Esophagus (tissue), 2 donors: ENCODE measurements at regions not wholly inside any gene's neighbourhood (a gene's known extent, or its start where the extent isn't known, plus 50 kb on each side); places are given as distances from the start of the nearest gene placed in this dataset.

Experiments
- H3K27ac ChIP-seq, 2 donors: one replicate each; pipeline ENCODE4 v1.5.1; 2013; ENCODE audit warnings: low read depth in 2 of 2, mild to moderate bottlenecking in 2 of 2, inconsistent platforms in 1 of 2, low read length in 1 of 2, moderate library complexity in 1 of 2
- H3K27me3 ChIP-seq, 2 donors: one replicate each; pipeline ENCODE4 v1.6.1; 2013; ENCODE audit warnings: low read length in 2 of 2, control low read depth in 1 of 2, mild to moderate bottlenecking in 1 of 2; ENCODE audit not compliant: insufficient read depth in 2 of 2, control insufficient read depth in 1 of 2
- H3K36me3 ChIP-seq, 2 donors: one replicate each; pipeline ENCODE4 v1.6.1; 2013; ENCODE audit warnings: low read length in 1 of 2; ENCODE audit not compliant: control insufficient read depth in 2 of 2, insufficient read depth in 2 of 2
- H3K4me1 ChIP-seq, 2 donors: one replicate each; pipeline ENCODE4 v1.6.1; 2013; ENCODE audit warnings: low read length in 1 of 2; ENCODE audit not compliant: control insufficient read depth in 2 of 2, insufficient read depth in 2 of 2
- H3K4me3 ChIP-seq, 2 donors: one replicate each; pipeline ENCODE4 v1.5.1; 2013; ENCODE audit warnings: low read length in 2 of 2, mild to moderate bottlenecking in 2 of 2, low read depth in 1 of 2, moderate library complexity in 1 of 2
- H3K9me3 ChIP-seq, 2 donors: one replicate each; pipeline ENCODE4 v1.6.1; 2013; ENCODE audit warnings: mild to moderate bottlenecking in 2 of 2, low read depth in 1 of 2, low read length in 1 of 2, moderate library complexity in 1 of 2; ENCODE audit not compliant: control insufficient read depth in 2 of 2, insufficient read depth in 1 of 2
- WGBS, 2 donors: extraction: QIAGEN DNeasy Blood & Tissue Kit; methylation state at CpG; one replicate each; pipeline ENCODE4 v1.1.7; 2013; 5-methylcytosine and 5-hydroxymethylcytosine counted together
- donor health status: healthy with polysubstance abuse.
- donor health status: Bipolar disorder and iron deficiency.

- Histone ChIP-seq H3K4me3 (no peak overlapping the region), H3K36me3 (no peaks in the 10 kb centered on the region), H3K9me3 (no peaks in the 10 kb centered on the region), H3K27me3 (no peaks in the 10 kb centered on the region), H3K4me1 (no peaks in the 10 kb centered on the region), H3K27ac (no peak overlapping the region)
- 44 to 46% methylated on average over 1 of the region's 1 CpG for WGBS, 2 donors
These were observed 155.6 kb upstream of the VLDLR start for GRCh38 chr9:2465921-2466460.

GRCh38 chr9:2466703-2467102 lies 154.9 kb upstream of the VLDLR start:
- Histone ChIP-seq H3K27me3 (no peaks in the 10 kb centered on the region), H3K9me3 (no peaks in the 10 kb centered on the region), H3K27ac (no peak overlapping the region), H3K36me3 (no peaks in the 10 kb centered on the region), H3K4me1 (no peaks in the 10 kb centered on the region), H3K4me3 (no peak overlapping the region)
- 62 to 66% methylated on average over 6 of the region's 6 CpGs for WGBS, 2 donors

- Histone ChIP-seq H3K4me3 (no peak overlapping the region), H3K36me3 (no peaks in the 10 kb centered on the region), H3K27me3 (no peaks in the 10 kb centered on the region), H3K9me3 (no peaks in the 10 kb centered on the region), H3K27ac (no peak overlapping the region), H3K4me1 (no peaks in the 10 kb centered on the region)
- WGBS, 2 donors = 47 to 59% methylated on average over 6 of the region's 6 CpGs
These were observed 151.8 kb upstream of the VLDLR start for GRCh38 chr9:2469681-2470221.

DNA sequence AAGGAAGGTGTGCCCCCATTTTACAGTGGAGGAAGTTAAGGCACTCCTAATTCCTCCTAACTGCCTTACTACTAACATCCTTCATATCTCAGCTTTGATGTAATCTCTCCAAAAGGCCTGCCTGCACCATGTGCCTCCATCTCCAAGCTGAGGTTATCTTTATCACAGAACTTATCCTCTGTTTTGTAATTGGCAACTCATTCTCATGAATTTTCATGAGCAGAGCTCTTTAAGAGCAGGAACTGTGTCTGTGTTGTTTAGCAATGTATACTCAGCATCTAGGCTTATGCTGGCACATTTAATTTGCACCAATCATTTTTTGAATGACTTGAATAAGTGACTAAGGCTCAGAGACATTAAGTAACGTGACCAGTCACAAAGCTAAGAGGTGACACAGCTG lies 147.9 kb upstream of the VLDLR start:
- no peaks in the 10 kb centered on the region for H3K27me3 ChIP-seq
- 78 to 81% methylated on average over 1 of the region's 1 CpG for WGBS, 2 donors
- no peak overlapping the region for H3K4me3 ChIP-seq

GRCh38 chr9:2477755-2478154 lies 143.8 kb upstream of the VLDLR start:
- H3K36me3 ChIP-seq = no peaks in the 10 kb centered on the region
- H3K9me3 ChIP-seq = no peaks in the 10 kb centered on the region
- H3K27ac ChIP-seq = no peak overlapping the region
- 33 to 38% methylated on average over 1 of the region's 1 CpG for WGBS, 2 donors
- no peaks in the 10 kb centered on the region for H3K4me1 ChIP-seq
- H3K27me3 ChIP-seq = no peaks in the 10 kb centered on the region
- H3K4me3 ChIP-seq = no peak overlapping the region

More for the DNA sequence above, 147.9 kb upstream of the VLDLR start:
- Histone ChIP-seq H3K4me1 (no peaks in the 10 kb centered on the region), H3K9me3 (no peaks in the 10 kb centered on the region), H3K27ac (no peak overlapping the region), H3K36me3 (no peaks in the 10 kb centered on the region)

DNA sequence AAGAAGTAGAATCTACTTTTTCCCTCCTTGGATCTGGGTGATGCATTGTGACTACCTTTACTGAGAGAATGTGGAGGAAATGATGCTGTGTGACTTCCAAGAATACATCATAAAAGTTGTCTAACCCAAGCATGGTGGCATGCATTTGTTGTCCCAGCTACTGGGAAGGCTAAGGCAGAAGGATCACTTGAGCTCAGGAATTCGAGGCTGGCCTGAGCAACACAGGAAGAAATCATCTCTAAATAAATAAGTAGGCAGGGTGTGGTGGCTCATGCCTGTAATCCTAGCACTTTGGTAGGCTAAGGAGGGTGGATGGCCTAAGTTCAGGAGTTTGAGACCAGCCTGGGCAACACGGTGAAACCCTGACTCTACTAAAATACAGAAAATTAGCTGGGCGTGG lies 143.2 kb upstream of the VLDLR start:
- Histone ChIP-seq H3K27ac (no peak overlapping the region), H3K4me1 (no peaks in the 10 kb centered on the region), H3K4me3 (no peak overlapping the region), H3K27me3 (no peaks in the 10 kb centered on the region), H3K36me3 (no peaks in the 10 kb centered on the region), H3K9me3 (no peaks in the 10 kb centered on the region)
- 79 to 81% methylated on average over 3 of the region's 3 CpGs for WGBS, 2 donors

GRCh38 chr9:2479056-2479565 lies 142.5 kb upstream of the VLDLR start:
- WGBS, 2 donors = 84 to 90% methylated on average over 2 of the region's 2 CpGs
- H3K4me1 ChIP-seq = no peaks in the 10 kb centered on the region
- H3K27me3 ChIP-seq = no peaks in the 10 kb centered on the region
- H3K27ac ChIP-seq = no peak overlapping the region
- H3K9me3 ChIP-seq = no peaks in the 10 kb centered on the region
- H3K4me3 ChIP-seq = no peak overlapping the region
- H3K36me3 ChIP-seq = no peaks in the 10 kb centered on the region

DNA sequence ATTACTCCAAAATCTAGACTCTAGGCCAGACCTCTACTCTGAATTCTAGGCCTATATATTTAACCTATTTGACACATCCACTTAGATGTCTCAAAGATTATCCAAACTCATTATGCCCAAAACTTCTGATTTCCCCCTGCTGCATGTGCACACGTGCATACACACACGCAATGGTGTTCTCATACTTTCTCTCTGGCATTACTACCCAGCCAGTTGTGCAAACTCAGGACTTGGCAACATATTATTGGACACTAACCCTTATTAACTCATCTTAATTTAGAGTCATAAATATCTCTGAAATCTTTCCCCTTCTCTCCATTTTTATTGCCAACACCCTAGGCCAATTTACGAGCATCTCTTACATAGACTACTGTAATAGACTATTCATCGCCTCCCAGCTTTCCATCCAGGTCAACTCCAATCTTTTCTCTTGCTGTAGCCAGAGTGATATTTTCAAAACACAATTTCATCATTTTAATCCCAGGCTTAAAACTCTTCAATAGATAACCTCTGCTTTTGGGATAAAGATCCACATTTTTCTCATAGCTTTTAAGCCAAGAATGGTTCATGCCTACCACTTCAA lies 141.2 kb upstream of the VLDLR start:
- WGBS, 2 donors = 83 to 90% methylated on average over 4 of the region's 4 CpGs

GRCh38 chr9:2481216-2481615 lies 140.4 kb upstream of the VLDLR start:
- no peak overlapping the region for H3K4me3 ChIP-seq
- H3K36me3 ChIP-seq = no peaks in the 10 kb centered on the region
- H3K4me1 ChIP-seq = no peaks in the 10 kb centered on the region
- H3K9me3 ChIP-seq = no peaks in the 10 kb centered on the region
- 80 to 82% methylated on average over 3 of the region's 3 CpGs for WGBS, 2 donors
- no peak overlapping the region for H3K27ac ChIP-seq
- H3K27me3 ChIP-seq = no peaks in the 10 kb centered on the region

More for the DNA sequence above, 141.2 kb upstream of the VLDLR start:
- Histone ChIP-seq H3K27ac (no peak overlapping the region), H3K9me3 (no peaks in the 10 kb centered on the region), H3K27me3 (no peaks in the 10 kb centered on the region), H3K4me1 (no peaks in the 10 kb centered on the region), H3K36me3 (no peaks in the 10 kb centered on the region), H3K4me3 (no peak overlapping the region)

- Histone ChIP-seq H3K4me3 (no peak overlapping the region), H3K9me3 (no peaks in the 10 kb centered on the region), H3K4me1 (no peaks in the 10 kb centered on the region), H3K27ac (no peak overlapping the region), H3K36me3 (no peaks in the 10 kb centered on the region), H3K27me3 (no peaks in the 10 kb centered on the region)
These were observed 134.6 kb upstream of the VLDLR start for GRCh38 chr9:2486988-2487387.
